GM12878 (cell line): ENCODE measurements at regions not wholly inside any gene's neighbourhood (a gene's known extent, or its start where the extent isn't known, plus 50 kb on each side); places are given as distances from the start of the nearest gene placed in this dataset.

Source experiments
- ATAC-seq: fragments of 200-7000 bp; cut with Tn5 transposase; 3 replicates; pipeline ENCODE4 v1.9.1; 2020; ENCODE audit warnings: mild to moderate bottlenecking, moderate library complexity
- BruUV-seq: library from RNA; stranded (reverse); fragments of 400-500 nt; replicated peaks from 2 replicates; lab custom pipeline; 2021; lab: Mats Ljungman, UMichigan
- CTCF ChIA-PET: fragments of 300-600 bp; sonication (Branson Sonifier 250); formaldehyde crosslinking; extraction: SDS; loops from one replicate; lab custom pipeline; 2021; ENCODE audit warnings: inconsistent platforms; lab: Yijun Ruan, JAX
- POLR2A ChIA-PET: fragments of 350-600 bp; formaldehyde crosslinking; extraction: SDS; loops from one replicate; lab custom pipeline; 2021; ENCODE audit warnings: inconsistent platforms; lab: Charles Lee
- RAD21 ChIA-PET: fragments of 300-600 bp; sonication (Branson Sonifier 250); formaldehyde crosslinking; loops from one replicate; lab custom pipeline; 2023; ENCODE audit warnings: antibody characterized with exemption; ENCODE audit not compliant: unreplicated experiment; lab: Charles Lee
- SMC1A ChIA-PET: fragments of 300-600 bp; sonication (Branson Sonifier 250); formaldehyde crosslinking; loops from one replicate; lab custom pipeline; 2023; ENCODE audit not compliant: unreplicated experiment, uncharacterized antibody; lab: Charles Lee
- DNase-seq: peaks from one replicate; pipeline ENCODE4 v3.0.0-alpha.2; 2011; ENCODE audit warnings: low read depth, low spot score
- FAIRE-seq: peaks from 3 replicates; lab custom pipeline; 2011; peaks lifted over from hg19 to GRCh38; lab: Jason Lieb, UNC
- H2AFZ ChIP-seq: 2 replicates; pipeline ENCODE4 v1.6.0; 2011; ENCODE audit warnings: low read depth, low read length, control low read depth; ENCODE audit not compliant: control insufficient read depth
- H3K27ac ChIP-seq: 2 replicates; pipeline ENCODE4 v1.5.1; 2011; ENCODE audit warnings: control low read depth; ENCODE audit not compliant: control insufficient read depth, insufficient read depth
- H3K27me3 ChIP-seq, 2 experiments: replicated peaks in 1 of 2; 2 replicates each; pipeline versions ENCODE4 v1.6.0 to v1.6.1; 2011; ENCODE audit warnings: low read length in 1 of 2; ENCODE audit not compliant: control insufficient read depth in 2 of 2, insufficient read depth in 2 of 2
- H3K36me3 ChIP-seq, 2 experiments: 2 replicates each; pipeline ENCODE4 v1.5.1; 2011; ENCODE audit warnings: low read length in 1 of 2; ENCODE audit not compliant: control insufficient read depth in 2 of 2, insufficient read depth in 2 of 2
- H3K4me1 ChIP-seq: 2 replicates; pipeline ENCODE4 v1.6.1; 2011; ENCODE audit warnings: mild to moderate bottlenecking, low read length, moderate library complexity, mixed read lengths; ENCODE audit not compliant: control insufficient read depth, insufficient read depth
- H3K4me2 ChIP-seq: 2 replicates; pipeline ENCODE4 v1.6.0; 2011; ENCODE audit warnings: control low read depth; ENCODE audit not compliant: control insufficient read depth, insufficient read depth
- H3K4me3 ChIP-seq: fragments of 200-600 bp; sonication (generic); 2 replicates; pipeline ENCODE4 v1.5.1; 2016
- H3K79me2 ChIP-seq: 2 replicates; pipeline ENCODE4 v1.6.0; 2011; ENCODE audit warnings: low read length; ENCODE audit not compliant: control insufficient read depth, insufficient read depth
- H3K9ac ChIP-seq: 2 replicates; pipeline ENCODE4 v1.8.0; 2011; ENCODE audit warnings: low read length, control low read depth, mixed read lengths; ENCODE audit not compliant: control insufficient read depth, insufficient read depth
- H3K9me3 ChIP-seq: replicated peaks from 3 replicates; pipeline ENCODE4 v1.5.1; 2011; ENCODE audit warnings: mild to moderate bottlenecking, low read length; ENCODE audit not compliant: control insufficient read depth, insufficient read depth
- H4K20me1 ChIP-seq: 2 replicates; pipeline ENCODE4 v1.6.0; 2011; ENCODE audit not compliant: control insufficient read depth, insufficient read depth
- CBFB ChIP-seq: IDR thresholded peaks from 2 replicates; pipeline ENCODE4 v1.6.1; 2016; ENCODE audit warnings: antibody characterized with exemption, low read depth
- CHD2 ChIP-seq: IDR thresholded peaks from 2 replicates; pipeline ENCODE4 v1.6.1; 2011; ENCODE audit warnings: low read depth, low read length, improper control_type of control experiment, borderline replicate concordance
- LARP7 ChIP-seq: fragments of 450-650 bp; IDR thresholded peaks from 2 replicates; pipeline ENCODE4 v1.6.1; 2017; ENCODE audit warnings: mild to moderate bottlenecking
- NFIC ChIP-seq: IDR thresholded peaks from 2 replicates; pipeline ENCODE4 v1.6.1; 2012; ENCODE audit warnings: low read depth, mild to moderate bottlenecking, inconsistent platforms, low read length, moderate library complexity
- WGBS: methylation state at CpG from one replicate; pipeline ENCODE4 v1.1.6; 2016; ENCODE audit warnings: low lambda C conversion rate; ENCODE audit not compliant: insufficient replicate concordance, insufficient coverage; ENCODE audit errors: missing lambda C conversion rate; 5-methylcytosine and 5-hydroxymethylcytosine counted together
- in situ Hi-C: fragments of 300-500 bp; cut with MboI; formaldehyde crosslinking; loops from 9 replicates; pipeline ENCODE4 v1.14.3; 2018; ENCODE audit warnings: mixed read lengths
- intact Hi-C: fragments of 100-400 bp; cut with micrococcal nuclease; formaldehyde crosslinking; loops from one replicate; pipeline ENCODE4 v1.14.2; 2022; ENCODE audit not compliant: unreplicated experiment
- TF ChIP-seq, protein P1 (sequence below): fragments of 450-650 bp; IDR thresholded peaks from 2 replicates; pipeline ENCODE4 v1.6.1; 2017; ENCODE audit warnings: mild to moderate bottlenecking, moderate library complexity

DNA sequence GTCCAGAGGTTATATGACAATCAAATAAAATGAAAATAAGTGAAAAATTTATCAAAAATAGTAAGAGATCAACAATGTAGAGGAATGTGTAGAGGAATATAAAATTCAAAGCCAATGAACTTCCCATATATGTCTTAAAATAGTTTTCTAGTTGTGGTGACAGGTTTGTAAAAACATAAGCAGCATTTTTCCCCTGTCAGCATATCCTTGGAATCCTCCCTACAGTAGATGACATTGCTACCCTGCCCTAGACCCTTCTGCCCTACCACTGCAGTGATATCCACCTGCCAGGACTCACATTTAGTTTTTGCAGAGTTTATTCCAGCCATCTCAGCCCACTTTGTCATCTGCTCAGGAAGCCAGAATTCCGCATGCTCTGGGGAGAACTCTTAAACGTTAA, 842.0 kb downstream of the RPS29 start:
- SMC1A ChIA-PET = no interaction called here
- H2AFZ ChIP-seq = no peak overlapping the region
- 56% methylated on average over 2 of the region's 2 CpGs for WGBS
- RAD21 ChIA-PET = no interaction called here
- no peak for DNase-seq
- TF ChIP-seq CHD2 = no peak
- no peak for TF ChIP-seq CBFB
- TF ChIP-seq, protein P1, sequence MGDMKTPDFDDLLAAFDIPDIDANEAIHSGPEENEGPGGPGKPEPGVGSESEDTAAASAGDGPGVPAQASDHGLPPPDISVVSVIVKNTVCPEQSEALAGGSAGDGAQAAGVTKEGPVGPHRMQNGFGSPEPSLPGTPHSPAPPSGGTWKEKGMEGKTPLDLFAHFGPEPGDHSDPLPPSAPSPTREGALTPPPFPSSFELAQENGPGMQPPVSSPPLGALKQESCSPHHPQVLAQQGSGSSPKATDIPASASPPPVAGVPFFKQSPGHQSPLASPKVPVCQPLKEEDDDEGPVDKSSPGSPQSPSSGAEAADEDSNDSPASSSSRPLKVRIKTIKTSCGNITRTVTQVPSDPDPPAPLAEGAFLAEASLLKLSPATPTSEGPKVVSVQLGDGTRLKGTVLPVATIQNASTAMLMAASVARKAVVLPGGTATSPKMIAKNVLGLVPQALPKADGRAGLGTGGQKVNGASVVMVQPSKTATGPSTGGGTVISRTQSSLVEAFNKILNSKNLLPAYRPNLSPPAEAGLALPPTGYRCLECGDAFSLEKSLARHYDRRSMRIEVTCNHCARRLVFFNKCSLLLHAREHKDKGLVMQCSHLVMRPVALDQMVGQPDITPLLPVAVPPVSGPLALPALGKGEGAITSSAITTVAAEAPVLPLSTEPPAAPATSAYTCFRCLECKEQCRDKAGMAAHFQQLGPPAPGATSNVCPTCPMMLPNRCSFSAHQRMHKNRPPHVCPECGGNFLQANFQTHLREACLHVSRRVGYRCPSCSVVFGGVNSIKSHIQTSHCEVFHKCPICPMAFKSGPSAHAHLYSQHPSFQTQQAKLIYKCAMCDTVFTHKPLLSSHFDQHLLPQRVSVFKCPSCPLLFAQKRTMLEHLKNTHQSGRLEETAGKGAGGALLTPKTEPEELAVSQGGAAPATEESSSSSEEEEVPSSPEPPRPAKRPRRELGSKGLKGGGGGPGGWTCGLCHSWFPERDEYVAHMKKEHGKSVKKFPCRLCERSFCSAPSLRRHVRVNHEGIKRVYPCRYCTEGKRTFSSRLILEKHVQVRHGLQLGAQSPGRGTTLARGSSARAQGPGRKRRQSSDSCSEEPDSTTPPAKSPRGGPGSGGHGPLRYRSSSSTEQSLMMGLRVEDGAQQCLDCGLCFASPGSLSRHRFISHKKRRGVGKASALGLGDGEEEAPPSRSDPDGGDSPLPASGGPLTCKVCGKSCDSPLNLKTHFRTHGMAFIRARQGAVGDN = no peak
- TF ChIP-seq NFIC = no peak
- no peak for TF ChIP-seq LARP7
- TF ChIP-seq, all 136 proteins: peak for 0
- ATAC-seq (no peak), FAIRE-seq (no peak)
- Histone ChIP-seq H3K9ac (no peak overlapping the region), H3K9me3 (no peaks in the 10 kb centered on the region), H3K4me1 (no peaks in the 10 kb centered on the region), H3K27me3 (no peaks in the 10 kb centered on the region), H3K36me3 (no peaks in the 10 kb centered on the region), H3K27ac (no peak overlapping the region), H4K20me1 (no peaks in the 10 kb centered on the region), H3K4me3 (no peak overlapping the region), H3K4me2 (no peak overlapping the region), H3K79me2 (no peaks in the 10 kb centered on the region)
- intact Hi-C loops = no loop called here
- ChIA-PET POLR2A (no interaction called here), CTCF (no interaction called here)
- BruUV-seq = no TSS peak
- in situ Hi-C loops = no loop called here
